ENCODE measurements at regions not wholly inside any gene's neighbourhood (a gene's known extent, or its start where the extent isn't known, plus 50 kb on each side); places are given as distances from the start of the nearest gene placed in this dataset.
"Not testable (repeated sequence)": the region's sequence is repeated elsewhere in the genome, so short reads cannot be mapped to it uniquely, and the experiment has no call there.

- DNase-seq: no peak
These were observed 247.6 kb upstream of the CNKSR2 start for GRCh38 chrX:21126661-21127060.

GRCh38 chrX:21131346-21131745, 242.9 kb upstream of the CNKSR2 start:
- DNase-seq: no peak

GRCh38 chrX:21131786-21132185, 242.4 kb upstream of the CNKSR2 start:
- DNase-seq: no peak

- DNase-seq: no peak
These were observed 241.4 kb upstream of the CNKSR2 start for GRCh38 chrX:21132686-21133393.

- no peak for DNase-seq
These were observed 224.0 kb upstream of the CNKSR2 start for GRCh38 chrX:21150208-21150607.

GRCh38 chrX:21151051-21151450, 223.2 kb upstream of the CNKSR2 start:
- no peak for DNase-seq

GRCh38 chrX:21153033-21153432, 221.2 kb upstream of the CNKSR2 start:
- no peak for DNase-seq

- no peak for DNase-seq
These were observed 220.7 kb upstream of the CNKSR2 start for GRCh38 chrX:21153503-21153902.

GRCh38 chrX:21155916-21156315, 218.3 kb upstream of the CNKSR2 start:
- DNase-seq: no peak

GRCh38 chrX:21156632-21157031, 217.6 kb upstream of the CNKSR2 start:
- no peak for DNase-seq

- DNase-seq: no peak
These were observed 215.5 kb upstream of the CNKSR2 start for GRCh38 chrX:21158678-21159077.

GRCh38 chrX:21166272-21166982, 207.8 kb upstream of the CNKSR2 start:
- no peak for DNase-seq

GRCh38 chrX:21167011-21167410, 207.2 kb upstream of the CNKSR2 start:
- DNase-seq: no peak

- DNase-seq: no peak
These were observed 206.7 kb upstream of the CNKSR2 start for GRCh38 chrX:21167494-21167893.

GRCh38 chrX:21168401-21169160, 205.6 kb upstream of the CNKSR2 start:
- no peak for DNase-seq

GRCh38 chrX:21171181-21171580, 203.0 kb upstream of the CNKSR2 start:
- no peak for DNase-seq

GRCh38 chrX:21174439-21174838, 199.8 kb upstream of the CNKSR2 start:
- DNase-seq: no peak

GRCh38 chrX:21176921-21177571, 197.2 kb upstream of the CNKSR2 start:
- peak; percentile 13 for DNase-seq

- no peak for DNase-seq
These were observed 192.9 kb upstream of the CNKSR2 start for GRCh38 chrX:21181232-21181853.

- DNase-seq: no peak
These were observed 181.0 kb upstream of the CNKSR2 start for GRCh38 chrX:21193196-21193595.

- DNase-seq: no peak
These were observed 179.7 kb upstream of the CNKSR2 start for GRCh38 chrX:21194526-21194925.

GRCh38 chrX:21207080-21207479, 167.1 kb upstream of the CNKSR2 start:
- DNase-seq: no peak

- not testable (repeated sequence) for DNase-seq
These were observed 155.0 kb upstream of the CNKSR2 start for GRCh38 chrX:21219208-21219607.

Data from NCI-H69 (cell line).